ELF-1 (cell line): ENCODE measurements at regions not wholly inside any gene's neighbourhood (a gene's known extent, or its start where the extent isn't known, plus 50 kb on each side); places are given as distances from the start of the nearest gene placed in this dataset.

Source experiments
- DNase-seq: peaks from one replicate; pipeline ENCODE4 v3.0.0-alpha.2; 2016; ENCODE audit warnings: low read depth, low spot score

DNA sequence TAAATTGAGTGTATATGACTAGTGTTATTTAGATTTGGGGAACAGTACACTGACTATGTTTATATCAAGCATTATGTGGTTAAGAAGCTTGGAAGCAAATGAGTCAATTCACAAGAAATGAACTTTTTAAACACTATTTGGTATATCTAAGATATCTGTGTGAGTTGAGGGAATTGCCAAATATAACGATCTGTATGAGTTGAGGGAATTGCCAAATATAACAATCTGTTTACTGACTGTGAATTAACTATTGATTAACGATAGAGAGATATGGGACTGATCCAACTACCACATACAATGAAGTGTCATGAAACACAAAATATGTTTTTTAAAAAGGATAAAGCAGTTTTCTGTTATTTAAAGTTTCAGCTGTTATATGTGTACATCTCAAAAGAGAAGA, 301.4 kb downstream of the TENT4A start:
- no peak for DNase-seq

DNA sequence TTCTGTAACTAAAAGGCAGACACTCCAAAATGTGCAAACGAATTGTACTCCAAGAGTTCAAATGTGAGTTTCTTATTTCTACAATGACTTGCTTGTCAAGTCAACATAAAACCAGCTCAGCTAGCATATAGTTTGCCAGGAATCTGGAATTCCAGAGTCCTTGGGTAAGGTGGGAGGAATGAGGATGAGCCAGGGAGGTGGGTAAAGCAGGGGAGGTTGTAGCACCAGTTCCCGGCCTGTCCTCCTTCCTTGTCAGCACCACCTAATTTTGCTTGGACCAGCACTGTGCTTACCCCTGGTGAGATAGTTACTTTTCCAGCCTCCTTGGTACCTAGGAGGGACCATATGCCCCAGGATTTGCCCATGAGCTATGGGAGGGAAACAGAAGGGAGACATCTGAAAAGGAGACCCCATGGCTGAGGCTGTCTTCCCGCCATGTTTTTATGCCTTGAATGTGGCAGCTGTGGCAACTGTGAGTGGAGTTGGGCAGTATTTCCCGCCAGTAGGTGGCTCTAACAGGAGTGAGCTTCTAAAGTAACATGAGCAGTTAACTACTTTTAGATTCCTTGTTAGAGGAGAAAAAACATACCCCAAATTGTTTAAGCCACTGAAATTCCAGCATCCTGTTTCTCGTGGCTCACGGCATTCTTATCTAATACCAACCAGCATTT, 302.5 kb downstream of the TENT4A start:
- peak; percentile 17 for DNase-seq

DNA sequence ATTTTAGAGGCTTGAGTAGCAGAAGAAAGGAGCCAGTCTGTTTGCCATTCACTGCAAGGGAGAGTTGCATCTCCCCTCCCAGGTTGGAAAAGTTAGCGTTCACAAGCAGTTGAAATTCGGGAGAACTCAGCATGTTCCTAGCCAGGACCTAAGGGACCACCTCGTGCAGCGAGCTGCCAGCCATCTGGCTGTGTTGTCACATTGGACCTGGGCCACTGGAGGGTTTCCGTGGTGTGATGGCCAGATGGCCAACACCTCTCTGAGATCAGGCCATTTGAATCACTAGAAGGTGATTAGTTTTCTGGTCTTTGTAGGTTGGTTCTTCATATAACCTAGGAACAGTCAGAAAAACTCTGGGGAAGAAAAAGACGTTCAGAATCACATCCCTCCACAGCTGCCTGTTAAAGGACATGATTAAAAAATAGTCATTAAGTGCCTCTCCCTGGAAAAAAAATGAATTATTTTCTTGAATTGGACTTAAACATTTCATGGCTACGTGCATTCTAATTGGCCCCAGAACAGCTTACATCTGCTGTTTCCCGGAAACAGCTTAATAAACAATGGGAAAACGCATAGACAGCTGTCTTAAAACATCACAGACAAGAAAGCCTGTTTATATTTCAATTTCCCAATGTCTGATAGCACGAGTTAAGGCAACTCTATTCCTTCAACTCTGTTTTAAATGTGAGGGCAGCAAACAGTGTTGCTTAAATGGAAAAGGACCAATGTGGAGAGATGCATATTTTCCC, 303.9 kb downstream of the TENT4A start:
- no peak for DNase-seq

DNA sequence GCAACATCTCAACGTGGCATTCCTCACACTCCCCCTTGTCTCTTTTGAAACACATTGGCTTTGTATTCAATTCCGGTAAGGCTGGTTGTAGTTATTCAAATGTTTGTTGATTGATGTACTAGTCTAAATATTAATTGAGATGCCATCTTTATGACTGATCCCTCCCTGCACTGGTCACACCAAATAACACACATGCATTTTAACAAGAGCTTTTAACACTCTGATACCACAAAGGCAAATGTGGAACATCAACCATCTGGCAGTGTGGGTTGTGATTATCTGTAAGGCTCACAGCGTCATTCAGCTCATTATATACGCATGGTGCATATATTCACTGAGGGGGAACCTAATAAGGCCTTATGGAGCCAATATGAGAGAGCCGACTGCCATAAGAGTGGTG, 305.0 kb downstream of the TENT4A start:
- DNase-seq: no peak

DNA sequence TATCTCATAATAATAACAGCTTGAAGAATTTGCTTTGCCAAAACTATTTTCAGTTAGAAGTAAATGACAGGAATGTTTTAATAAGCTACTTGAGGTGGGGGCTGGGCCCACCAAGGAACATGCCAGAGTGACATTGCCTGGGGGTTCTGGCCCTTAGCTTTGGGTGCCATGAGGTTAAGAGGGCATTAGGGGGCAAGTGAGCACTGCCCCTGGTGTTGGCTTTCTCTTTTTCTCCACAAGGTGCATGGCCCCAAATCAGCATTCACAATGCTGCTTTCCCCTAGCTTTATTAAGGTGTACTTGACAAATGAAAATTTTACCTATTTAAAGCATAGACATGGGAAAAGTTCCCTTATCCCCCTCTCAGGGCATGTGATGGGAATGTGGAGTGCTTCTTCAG, 305.4 kb downstream of the TENT4A start:
- no peak for DNase-seq

DNA sequence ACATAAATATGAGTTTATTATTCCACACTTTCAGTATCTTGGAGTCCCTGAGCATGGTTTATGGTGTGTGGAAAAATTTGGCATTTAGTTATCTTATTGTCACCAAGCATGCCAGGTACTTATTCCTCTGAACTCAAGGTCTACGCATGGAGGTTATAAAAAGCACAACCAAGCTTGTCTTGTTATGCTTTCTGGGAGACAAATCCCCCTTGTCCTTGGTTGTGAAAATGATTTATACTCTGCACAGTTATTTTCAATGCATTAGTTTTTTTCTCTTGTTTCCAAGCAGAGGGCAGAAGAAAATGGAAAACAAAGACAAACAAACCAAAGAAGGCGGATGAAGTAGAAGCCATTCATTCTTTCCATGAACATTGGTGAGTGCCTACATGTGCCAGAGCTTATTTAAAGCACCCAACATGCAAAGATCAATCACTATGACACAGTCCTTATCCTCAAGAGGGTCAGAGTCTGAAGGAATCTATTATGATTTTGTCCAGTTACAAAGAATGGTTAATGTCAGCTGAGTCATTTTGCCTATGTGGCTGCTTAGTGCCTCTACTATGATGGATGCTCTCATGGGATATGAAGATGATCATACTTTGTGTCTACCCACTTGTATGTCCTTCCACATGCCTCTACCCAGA, 323.1 kb downstream of the TENT4A start:
- DNase-seq: no peak

DNA sequence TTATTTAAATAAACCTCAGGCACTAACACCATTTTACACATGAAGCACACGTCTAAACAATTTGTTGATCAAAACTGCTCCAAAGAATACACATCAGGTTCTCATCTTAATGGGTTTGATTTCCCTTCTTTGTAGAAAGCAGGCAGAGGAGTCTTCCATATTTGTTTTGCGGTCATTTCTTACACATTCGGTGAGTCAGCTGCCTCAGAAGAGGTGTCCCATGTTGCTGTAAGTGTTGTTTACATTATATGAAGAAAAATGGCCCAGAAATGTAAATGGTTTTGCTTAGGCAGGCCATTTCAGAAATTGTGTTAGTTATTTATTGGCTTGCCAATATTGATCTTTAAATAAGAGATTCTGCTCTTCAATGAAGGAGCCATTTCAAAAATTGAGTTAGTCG, 325.8 kb downstream of the TENT4A start:
- no peak for DNase-seq

DNA sequence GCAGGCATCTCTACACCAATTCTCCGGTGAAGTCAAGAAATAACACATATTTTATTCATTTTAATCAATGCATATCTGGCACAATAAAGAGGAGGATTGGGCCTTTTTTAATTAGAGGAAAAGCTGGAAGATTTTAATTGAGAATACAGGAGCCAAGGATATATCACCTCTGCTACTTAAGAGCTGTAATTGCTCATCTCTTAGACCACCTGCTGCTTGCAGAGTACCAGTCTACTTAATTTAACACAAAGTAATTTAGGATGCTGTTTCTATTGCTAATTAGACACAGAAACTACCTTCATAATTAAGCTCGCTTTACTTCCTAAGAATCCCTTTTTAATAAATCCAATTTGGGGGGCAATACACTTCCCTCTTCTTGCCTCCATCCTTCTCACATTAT, 326.9 kb downstream of the TENT4A start:
- no peak for DNase-seq

DNA sequence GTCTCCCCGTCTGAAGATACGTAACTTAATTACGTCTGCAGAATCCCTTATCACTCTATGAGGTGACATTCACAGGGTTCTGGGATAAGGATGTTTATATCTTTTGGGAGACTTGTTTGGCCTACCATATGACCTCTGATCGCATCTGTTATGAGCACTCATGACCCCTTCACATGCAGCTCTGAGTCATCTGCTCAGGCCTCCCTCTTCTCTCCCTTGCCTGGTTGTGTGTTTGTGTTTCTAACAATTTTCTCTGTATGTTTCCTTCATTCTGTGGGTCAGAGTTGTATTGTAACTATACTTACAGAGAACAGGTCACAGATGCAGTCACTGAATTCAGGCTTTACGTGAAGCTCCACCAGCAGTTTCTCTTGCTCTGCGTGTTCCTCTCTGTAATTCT, 330.6 kb downstream of the TENT4A start:
- no peak for DNase-seq

DNA sequence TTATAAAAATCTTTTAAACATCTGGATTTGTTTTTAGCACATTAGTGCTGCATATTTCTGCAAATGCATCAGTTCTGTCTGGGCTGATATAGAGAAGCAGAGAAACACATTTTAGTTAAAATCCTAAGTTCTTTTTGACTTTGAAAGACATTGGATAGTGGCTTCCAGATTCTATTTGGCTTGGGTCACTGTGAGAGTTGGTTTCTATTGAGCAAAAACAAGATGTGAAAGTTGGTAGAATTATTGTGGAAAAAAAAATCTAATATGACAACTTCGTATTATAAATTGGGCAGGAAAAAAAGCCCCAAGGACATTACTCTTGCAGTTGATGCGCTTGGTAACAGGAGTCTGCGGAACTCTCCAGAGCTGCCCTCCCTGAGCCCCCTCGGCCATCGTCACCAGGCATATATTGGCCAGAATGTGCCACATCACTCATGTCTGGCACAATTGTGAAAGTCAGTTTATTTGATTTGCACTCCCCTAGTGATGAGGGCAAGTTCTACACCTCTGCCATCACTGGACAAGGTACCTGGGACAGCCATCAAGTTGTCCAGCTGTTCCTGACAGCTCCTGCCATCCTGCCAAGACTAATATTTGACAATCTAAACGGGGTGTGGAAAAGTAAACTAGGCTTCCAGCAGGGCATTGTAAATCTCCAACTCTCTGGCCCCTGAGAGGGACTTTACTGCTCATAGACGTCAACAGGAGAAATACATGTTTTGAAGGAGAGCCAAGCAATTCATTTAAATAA, 334.5 kb downstream of the TENT4A start:
- DNase-seq: no peak

DNA sequence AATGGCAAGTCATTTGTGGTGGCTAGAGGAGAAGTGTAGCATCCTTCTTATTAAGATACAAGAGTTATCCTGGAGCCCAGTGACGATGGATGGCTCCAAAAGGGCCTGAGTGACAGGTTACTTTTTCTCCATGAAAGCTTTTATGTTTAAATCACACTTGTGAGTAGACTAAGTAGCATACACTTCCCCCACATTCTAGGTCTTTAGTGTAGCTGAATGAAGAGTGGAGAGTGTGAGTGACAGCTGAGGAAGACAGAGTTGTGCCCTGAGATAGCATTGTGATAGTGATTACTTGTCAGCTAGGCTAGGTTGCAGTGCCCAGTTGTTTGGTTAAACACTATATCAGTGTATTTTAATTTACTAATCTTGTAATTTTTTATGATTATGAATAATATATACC, 337.8 kb downstream of the TENT4A start:
- no peak for DNase-seq

DNA sequence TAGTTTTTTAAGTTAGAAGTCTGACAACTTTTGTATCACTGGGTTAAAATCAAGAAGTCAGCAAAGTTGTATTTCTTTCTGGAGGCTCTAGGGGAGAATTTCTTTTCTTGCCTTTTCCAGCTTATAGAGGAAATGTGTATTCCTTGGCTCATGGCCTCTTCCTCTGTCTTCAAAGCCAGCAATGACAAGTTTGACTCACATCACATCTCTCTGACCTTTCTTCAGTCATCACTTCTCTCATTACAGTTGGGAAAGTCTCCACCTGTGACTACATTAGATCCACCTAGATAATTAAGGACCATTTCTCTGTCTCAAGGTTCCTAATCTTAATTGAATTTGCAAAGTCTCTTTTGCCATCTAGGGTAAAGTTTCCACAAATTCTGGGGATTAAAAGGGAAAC, 339.9 kb downstream of the TENT4A start:
- DNase-seq: no peak

DNA sequence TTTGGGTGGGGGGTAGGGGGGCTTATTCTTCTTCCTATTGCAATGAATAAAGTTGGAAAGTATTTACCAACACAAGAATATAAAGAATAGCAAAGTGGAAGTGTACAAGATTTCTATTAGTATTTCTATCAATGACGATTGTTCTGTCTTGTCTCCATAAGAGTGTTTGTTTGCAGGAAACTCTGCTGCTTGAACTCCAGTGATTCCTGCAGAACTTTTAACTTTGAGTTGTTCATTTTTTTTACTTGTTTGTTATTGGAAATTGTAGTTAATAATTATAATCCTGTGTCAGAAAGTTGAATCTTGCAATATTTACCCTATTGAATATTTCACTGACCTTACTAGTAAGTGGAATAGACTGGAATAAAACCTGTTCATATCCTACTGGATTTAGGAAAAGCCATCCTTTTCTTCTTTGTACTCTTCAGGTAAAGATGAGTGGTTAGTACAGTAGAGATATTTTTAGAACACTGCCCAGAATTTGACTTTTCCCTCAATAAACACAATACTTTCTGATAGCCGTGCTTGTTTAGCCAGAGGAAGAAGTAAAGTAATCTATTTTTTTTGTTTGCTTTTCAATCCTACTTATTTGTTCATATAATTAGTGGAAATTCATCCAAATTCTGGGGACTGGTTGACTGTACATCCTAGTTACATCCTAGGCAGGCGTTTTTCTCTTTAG, 340.4 kb downstream of the TENT4A start:
- no peak for DNase-seq

DNA sequence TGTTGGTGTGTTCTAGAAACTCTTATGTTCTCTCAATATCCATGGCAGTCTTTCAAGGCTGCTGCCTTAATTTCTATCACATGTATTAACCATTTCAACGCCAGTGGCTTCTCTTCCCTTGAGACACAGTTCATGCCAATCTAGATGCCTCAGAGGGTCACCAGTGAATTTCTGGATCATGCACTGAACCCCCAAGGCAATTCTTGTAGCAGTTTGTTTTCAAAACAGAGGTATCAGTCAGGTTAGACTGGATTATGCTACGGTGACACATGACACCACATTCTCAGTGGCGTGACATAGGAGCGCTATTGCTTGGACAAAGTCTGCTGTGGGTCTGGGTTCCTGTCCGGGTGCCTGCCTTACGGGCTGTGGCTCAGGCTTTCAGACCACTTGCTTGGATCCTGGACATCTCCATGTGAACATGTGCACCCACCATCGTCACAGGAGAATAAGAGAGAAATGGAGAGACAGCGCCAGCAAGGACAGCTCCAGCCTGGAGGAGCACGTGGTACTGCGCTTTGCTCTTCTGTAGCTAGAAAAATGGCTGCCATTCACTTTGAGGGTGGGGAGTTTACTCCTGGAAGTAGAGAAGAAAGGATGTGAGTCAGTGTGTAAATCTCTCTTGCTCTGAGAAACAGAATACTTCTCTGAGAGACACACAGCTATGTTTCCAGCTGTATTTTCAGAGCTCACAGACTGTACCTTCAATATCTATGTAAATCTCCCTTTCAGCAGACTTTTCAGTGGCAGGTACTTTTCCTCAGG, 329.3 kb upstream of the ADCY2 start:
- DNase-seq: peak; percentile 14

DNA sequence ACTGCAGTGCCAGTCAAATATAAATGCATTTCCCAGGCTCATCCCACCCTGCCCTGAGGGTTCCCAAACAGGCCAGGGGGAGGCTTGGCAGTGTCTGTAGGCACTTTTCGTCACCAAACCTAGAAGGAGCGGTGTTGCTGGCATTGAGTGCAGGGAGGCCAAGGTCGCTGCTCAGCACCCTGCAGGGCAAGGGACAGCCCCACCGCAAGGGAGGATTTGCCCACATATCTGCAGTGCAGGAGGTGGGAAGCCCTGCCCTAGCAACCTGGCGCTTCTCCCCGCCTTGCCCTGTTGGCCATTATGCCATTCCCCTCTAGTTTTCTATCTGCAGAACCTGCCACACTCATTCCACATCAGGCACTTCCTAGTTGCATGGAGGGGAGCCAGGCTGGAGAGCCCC, 327.8 kb upstream of the ADCY2 start:
- DNase-seq: no peak

DNA sequence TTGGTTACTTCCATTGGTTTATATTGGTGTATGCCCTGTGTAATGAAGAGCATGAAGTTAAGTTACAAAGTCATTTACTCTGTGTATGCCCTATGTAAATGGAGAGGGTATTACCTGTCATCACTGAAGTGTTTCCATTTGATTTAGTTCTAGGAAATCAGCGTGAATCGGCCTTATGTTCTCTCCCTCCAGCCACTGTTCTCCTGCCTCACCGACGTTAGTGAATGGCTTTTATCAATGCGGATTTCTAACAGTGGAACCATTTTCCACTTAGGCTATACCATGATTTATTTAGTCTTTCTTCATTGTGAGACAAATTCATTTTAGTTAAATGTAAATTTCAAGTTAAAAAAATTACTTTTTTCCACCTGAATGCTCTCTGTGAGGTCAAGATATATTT, 327.0 kb upstream of the ADCY2 start:
- no peak for DNase-seq

DNA sequence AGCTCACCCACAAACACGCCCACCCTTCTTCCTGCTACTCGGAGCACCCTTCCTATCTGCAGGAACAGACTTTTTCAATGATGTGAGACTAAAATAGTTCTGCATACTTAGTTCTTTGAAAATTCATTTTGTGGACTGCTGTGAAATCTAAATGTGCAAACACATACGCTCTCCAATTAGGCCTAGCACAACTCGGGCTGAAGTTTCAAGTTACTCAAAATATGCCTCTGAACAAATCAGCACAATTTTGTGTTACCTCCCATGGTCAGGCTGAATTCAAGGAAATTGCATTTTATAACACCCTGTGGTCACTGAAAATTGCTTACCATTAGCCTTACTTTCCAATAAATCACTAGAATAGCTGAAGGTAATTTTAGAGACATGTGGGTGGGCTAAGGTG, 323.8 kb upstream of the ADCY2 start:
- DNase-seq: no peak

DNA sequence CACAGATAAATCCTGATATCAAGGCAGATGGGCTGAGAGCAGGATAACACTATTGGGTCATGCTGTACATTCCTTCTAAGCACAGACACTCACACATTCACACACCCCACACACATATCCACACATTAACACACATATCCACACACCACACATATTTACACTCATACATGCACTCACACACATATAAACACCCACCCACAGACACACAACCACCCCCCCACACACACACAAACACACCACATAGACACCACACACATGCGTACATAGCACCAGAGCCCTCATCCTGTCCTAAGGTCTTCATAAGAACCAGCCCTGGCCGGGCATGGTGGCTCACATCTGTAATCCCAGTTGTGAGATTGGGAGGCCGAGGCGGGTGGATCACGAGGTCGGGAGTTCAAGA, 322.3 kb upstream of the ADCY2 start:
- DNase-seq: no peak

DNA sequence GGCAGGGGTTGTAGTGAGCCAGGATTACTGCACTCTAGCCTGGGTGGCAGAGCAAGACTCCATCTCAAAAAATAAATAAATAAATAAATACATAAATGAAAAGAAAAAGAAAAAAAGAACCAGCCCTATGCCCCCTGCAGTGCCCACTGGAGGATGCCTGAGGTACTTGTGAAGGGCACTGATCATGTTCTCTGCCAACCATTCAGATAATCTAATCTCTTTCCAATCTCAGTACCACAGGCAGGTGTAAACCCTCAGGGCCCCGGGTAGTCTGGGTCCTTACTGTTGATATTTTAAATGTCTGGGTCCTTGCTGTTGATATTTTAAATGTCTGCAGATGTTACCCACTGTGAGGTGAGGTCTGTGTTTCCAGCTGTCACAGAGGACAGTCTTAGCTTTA, 321.8 kb upstream of the ADCY2 start:
- no peak for DNase-seq

DNA sequence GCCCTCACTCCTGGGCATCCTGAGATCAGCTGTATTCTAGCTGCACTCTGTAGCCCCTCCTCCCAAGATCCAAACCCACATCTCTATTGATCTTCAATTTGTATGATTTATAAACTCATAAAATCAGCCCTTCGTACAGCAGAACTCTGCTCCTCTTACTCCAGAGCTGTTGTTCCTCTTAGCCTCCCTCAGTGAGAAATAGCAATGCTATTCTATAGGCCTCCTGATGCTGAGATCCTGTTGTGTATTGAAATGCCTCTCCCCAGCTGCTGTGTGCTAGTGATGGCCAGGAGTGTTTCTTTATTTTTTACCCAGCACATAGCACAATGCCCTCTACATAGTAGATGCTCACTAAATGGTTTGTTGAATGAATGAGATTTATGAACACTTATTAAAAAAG, 320.5 kb upstream of the ADCY2 start:
- DNase-seq: no peak

DNA sequence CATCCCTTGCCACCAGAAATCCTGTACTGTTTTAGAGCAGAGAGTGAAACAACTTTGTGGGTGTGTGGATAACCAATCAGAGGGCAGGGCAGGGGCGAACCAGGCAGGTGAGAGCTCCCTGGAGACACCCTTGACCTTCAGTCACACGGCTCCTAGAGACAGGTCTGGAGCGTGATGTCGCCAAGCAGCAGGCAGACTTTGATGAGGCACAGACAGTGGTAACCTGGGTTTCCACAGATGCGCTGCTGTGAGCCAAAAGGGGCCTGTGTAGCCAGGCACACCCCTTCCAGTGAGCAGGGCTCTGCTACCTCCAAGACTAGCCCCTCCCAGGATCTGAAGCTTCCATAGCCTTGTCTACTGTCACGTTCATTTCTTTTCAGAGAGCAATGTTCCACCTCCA, 317.8 kb upstream of the ADCY2 start:
- no peak for DNase-seq
